GM19328 (cell line): ENCODE measurements at regions not wholly inside any gene's neighbourhood (a gene's known extent, or its start where the extent isn't known, plus 50 kb on each side); places are given as distances from the start of the nearest gene placed in this dataset.

Source experiments
- ATAC-seq: cut with Tn5 transposase; IDR thresholded peaks from one replicate; pipeline ENCODE4 v1.9.1; 2021; ENCODE audit warnings: mild to moderate bottlenecking, moderate library complexity; ENCODE audit not compliant: unreplicated experiment

DNA sequence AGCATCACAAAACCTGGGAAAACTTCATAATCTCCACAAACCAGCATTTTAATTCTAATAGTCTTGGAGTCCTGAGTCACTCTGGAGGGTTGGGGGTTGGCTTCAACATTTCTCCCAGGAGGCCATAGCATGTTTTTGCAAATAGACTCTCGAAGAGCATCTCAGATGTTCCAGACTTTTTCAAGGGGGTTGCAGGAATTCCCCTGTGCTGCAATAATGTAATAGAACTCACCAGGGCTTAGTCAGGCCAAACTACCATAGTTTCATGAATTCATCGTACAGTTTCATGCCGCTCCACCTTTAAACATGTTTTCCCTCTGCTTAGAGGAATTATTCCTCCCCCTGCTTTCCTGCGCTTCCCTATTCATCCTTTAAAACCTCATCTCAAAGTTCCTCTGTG lies 499.5 kb upstream of the KLF4 start:
- ATAC-seq, result no peak

GRCh38 chr9:107984956-107985355 lies 495.4 kb upstream of the KLF4 start:
- no peak for ATAC-seq

DNA sequence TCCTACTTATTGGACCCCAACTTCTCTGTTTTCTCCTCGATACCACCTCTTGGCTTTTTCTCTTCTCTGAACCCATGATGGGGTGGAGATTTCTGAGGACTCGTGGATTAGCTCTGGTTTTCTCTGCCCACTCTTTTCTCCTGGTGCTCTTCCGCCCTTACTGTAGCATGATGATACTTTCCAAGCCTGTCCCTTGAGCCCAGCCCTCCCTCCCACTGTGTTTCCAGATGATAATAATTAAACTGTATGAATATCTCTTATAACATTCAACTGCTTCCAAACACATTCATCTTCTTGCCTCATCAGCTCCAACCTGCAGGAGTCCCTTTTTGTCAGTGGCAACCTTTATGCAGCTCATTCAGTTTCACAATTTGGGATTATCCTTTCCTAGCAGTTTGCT lies 494.2 kb upstream of the KLF4 start:
- no peak for ATAC-seq

DNA sequence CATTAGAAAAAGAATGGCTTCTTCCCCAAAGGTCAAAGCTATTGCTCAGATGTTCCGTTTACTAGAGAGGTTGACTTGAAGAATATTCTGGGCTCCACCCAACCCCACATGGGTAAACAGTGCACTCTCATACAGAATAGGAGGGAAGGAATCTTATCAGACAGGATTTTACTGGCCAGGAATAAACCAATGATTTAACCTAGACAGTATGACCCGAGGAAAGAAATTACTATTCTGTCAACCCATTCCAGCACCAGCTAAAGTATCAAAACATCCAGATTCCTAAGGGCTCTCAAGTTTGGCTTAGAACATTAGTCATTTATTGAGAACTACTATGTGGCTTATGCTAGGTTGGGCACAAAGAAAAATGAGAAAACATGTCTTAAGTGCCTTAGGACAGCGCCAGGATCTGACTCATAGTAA lies 493.6 kb upstream of the KLF4 start:
- no peak for ATAC-seq

DNA sequence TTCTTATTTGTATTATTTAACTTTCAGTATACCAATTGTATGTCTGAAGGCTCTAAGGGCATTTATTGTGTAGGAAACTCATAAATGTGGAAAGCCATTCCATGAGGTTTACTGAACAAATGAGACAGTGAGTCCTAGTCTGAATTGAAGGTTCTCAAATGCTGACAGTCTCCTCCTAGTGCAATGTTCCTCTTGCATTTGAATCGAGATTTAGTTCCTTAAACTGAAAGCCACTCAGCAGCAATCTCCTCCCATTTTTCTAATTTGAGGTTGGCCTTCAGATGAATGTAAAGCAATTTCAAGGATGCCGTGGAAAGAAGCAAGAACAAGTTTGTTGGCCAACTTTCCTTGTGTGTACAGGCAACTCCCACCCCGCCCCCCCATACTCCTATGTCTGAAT lies 493.2 kb upstream of the KLF4 start:
- ATAC-seq, result no peak

DNA sequence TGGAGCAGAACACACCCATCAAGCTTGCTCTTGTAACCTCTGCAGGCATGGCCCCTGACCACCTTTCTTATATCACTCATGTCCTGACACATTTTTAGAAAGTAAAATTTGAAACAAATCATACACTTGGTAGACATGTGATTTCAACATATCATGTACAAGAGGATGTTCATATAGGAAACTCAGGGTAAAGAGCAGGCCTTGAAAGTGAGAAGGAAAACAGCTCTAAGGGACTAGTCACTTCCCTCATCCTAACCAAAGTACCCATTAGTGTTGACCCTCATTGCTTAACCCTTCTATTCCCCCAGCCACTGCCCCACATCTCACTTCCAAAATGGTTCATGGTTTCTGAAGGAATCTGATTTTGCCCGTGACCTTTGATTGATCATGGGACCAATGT lies 492.4 kb upstream of the KLF4 start:
- no peak for ATAC-seq

- ATAC-seq, result no peak
Measured at GRCh38 chr9:107980984-107981383, 491.4 kb upstream of the KLF4 start.

DNA sequence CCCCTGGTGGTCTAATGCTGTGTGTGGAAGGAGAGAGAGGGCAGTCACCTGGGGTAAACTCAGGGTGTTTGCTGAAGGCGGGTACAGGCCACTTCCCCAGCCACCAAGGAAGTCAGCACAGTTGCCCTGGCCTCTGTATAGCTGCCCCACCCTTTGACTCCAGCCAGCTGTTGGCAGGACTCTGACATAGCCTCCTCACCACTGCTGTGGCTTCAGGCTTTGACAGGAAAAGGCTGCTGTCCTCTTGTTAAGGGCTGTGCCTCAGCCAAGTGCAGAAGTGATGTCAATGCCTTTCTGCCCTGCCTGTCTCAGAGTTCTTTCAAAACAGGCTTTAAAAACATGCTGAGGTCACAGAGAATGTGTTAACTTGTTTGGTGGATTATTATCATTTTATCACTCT lies 487.2 kb upstream of the KLF4 start:
- ATAC-seq, result no peak

- no peak for ATAC-seq
Measured at GRCh38 chr9:107975426-107976010, 485.9 kb upstream of the KLF4 start.

DNA sequence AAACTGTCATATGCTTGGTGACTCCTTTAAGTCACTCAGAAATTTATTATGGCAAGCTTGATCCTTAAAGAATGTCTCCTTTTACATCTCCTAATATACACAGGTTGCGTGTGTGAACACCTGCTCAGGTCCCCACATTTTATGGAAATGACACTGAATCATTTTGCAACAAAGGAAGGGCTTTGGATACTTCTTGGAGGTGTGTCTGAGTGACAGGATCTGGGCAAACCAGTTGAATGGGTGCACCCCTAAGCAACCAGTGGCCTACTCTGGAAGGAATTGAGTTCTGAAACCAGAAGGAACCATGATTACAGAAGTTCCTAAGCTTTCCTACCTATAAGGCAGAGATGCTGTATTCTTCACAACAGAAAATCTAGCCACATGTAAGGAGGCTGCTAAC lies 483.9 kb upstream of the KLF4 start:
- no peak for ATAC-seq

DNA sequence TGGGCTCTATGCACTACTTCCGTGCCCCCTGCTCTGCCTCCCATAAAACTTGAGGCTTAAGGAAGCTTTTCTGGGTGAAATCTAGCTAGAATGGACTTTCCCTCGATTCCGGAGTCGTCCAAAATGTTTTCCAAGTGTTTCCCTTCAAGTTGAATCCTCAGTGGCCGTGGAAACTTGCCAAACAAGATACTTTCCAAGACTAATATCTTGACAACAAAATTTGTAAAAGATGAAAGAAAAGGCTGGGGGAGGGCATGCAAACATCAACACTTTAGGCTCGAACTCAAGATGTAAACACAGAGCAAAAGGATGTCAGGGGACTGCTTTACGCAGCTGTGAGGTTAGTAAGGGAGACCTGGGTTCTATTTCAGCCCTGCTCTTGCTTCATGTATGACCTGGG lies 482.8 kb upstream of the KLF4 start:
- no peak for ATAC-seq

DNA sequence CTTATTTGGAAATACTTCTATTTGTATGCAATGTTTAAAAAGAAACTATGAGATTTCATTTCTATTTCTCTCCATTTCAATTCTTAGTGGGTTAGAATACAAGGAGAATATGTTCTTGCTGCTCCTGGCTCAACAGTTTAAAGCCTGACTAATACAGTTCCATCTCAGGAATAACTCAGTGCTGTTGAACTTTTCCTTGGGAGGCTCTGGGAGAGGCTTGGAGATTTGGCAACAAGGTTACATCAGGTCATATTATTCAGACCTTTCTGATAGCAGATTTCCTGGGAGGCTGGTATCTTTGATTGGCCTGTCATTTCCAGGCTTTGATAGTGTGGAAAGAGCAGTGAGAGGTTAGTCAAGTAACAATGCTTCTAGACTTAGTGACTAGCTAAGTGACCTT lies 481.7 kb upstream of the KLF4 start:
- ATAC-seq, result no peak

- ATAC-seq, result no peak
Measured at GRCh38 chr9:107970726-107971125, 481.2 kb upstream of the KLF4 start.

- ATAC-seq, result no peak
Measured at GRCh38 chr9:107969727-107970126, 480.2 kb upstream of the KLF4 start.

DNA sequence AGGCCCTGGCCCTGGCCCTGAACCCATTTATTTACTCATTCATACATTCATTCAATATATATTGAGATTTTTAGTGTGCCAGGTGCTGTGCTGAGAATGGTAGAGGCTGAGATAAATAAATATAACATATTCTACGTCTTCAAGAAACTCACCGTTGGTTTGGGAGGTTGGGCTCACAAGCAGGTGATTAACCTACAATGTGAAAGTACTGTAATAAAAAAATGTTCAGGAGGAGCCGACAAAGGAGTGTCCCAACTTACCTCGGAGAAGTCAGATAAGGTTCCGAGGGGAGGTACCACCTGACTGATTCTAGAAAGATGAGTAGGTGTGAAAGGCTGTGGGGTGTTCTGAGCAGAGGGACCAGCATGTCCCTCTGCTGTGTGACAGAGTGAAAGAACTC lies 479.6 kb upstream of the KLF4 start:
- no peak for ATAC-seq

DNA sequence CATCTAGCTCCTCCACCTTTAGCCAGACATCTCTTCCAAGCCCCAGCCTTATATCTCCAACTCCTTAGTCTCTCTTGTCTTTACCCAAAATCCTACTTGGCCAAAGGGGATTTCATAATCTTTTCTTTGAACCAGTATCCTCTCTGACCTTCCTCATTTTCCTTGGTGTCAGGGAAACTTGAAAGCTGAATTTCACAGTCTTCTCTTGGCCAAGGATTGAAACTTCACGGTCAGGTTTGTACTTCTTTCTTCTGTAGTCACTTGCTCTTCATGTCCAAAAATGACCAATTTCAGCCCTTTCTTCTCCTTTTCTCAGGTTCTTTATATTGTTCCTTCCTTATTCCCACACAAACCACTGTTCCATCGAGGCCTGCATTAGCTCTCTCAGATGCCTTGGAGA lies 473.7 kb upstream of the KLF4 start:
- no peak for ATAC-seq

- ATAC-seq, result no peak
Measured at GRCh38 chr9:107960916-107961315, 471.3 kb upstream of the KLF4 start.

- no peak for ATAC-seq
Measured at GRCh38 chr9:107954312-107954711, 464.7 kb upstream of the KLF4 start.

GRCh38 chr9:107953556-107954125 lies 464.1 kb upstream of the KLF4 start:
- no peak for ATAC-seq

DNA sequence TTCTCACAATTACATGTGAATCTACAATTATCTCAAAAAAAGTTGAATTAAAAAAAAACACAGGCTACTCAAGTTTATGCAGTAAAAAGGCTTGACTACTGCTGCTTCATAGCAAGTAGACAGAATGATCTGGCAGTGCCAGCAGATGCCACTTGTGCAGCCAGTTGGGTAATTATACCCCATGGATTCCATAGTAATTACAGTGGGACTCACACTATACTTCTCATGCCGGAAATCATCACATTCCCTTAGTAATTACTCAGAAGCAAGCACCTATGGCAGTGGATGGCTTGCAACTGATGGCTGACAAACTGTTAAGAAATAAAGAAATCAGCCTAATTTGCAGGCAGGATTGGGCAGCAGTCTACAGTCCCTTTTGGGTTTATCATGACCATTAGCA lies 463.2 kb upstream of the KLF4 start:
- ATAC-seq, result no peak

- ATAC-seq, result no peak
Measured at GRCh38 chr9:107951511-107951910, 461.9 kb upstream of the KLF4 start.

DNA sequence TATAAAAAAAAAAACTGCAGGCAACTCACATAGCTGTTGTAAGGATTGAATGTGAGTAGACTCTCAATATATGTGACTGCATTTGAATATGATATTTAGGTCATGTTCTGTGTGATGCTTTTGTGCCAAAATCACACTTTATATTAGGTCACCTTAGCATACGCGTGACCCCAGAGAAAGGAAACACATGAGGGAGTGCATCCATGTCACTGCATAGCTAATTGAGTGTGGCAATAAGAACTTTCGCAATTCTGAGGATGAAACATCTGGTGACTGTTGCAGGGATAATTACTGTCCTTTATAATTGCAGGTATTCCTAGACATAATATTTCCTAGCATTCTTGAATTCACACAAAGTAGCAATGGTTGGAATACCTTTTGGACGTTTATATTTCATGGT lies 459.5 kb upstream of the KLF4 start:
- ATAC-seq, result no peak

DNA sequence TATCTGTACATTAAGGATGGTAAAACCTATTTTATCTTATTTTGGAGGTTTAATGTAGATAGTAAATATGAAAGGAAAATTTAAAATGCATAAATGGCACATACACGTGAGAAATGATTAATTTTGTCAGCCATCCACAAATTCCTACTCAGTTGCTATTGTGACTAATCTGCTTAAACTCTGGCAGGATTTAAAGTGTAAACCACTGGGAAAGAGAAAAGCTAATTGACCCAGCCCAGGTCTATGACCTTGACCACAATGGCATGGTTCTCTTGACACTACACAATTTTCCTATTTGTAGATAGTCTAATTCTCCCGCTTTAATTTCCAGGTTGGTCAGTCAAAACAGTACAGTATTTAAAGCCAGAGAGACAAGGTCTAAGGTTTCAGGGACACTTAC lies 459.0 kb upstream of the KLF4 start:
- no peak for ATAC-seq
